Neutrophil (primary cell): ENCODE measurements at regions not wholly inside any gene's neighbourhood (a gene's known extent, or its start where the extent isn't known, plus 50 kb on each side); places are given as distances from the start of the nearest gene placed in this dataset.

Experiments used
- H3K27ac ChIP-seq: fragments of 200-600 bp; sonication (generic); 2 replicates; pipeline ENCODE4 v1.5.1; 2016; ENCODE audit warnings: mild to moderate bottlenecking, moderate library complexity
- H3K27me3 ChIP-seq: fragments of 200-600 bp; sonication (generic); 2 replicates; pipeline ENCODE4 v1.6.0; 2016; ENCODE audit warnings: mild to moderate bottlenecking
- H3K36me3 ChIP-seq: fragments of 200-600 bp; sonication (generic); 2 replicates; pipeline ENCODE4 v1.5.1; 2017
- H3K4me1 ChIP-seq, 2 experiments: fragments of 200-600 bp in 1 of 2; sonication (generic) in 1 of 2; 1 replicate in 1 of 2; 2 replicates in 1 of 2; pipeline versions ENCODE4 v1.5.1 to v1.6.1; 2013 to 2016; ENCODE audit warnings: low read depth in 1 of 2, low read length in 1 of 2, mild to moderate bottlenecking in 1 of 2, moderate library complexity in 1 of 2; ENCODE audit not compliant: control insufficient read depth in 1 of 2, insufficient read depth in 1 of 2
- H3K4me3 ChIP-seq, 2 experiments: fragments of 200-600 bp in 1 of 2; sonication (generic) in 1 of 2; 1 replicate in 1 of 2; 2 replicates in 1 of 2; pipeline ENCODE4 v1.5.1; 2013 to 2016; ENCODE audit warnings: low read depth in 1 of 2, low read length in 1 of 2, mild to moderate bottlenecking in 1 of 2, moderate library complexity in 1 of 2
- H3K9me3 ChIP-seq: fragments of 200-600 bp; sonication (generic); 2 replicates; pipeline ENCODE4 v1.5.1; 2016
- TF ChIP-seq, protein P1 (sequence below): fragments of 200-600 bp; sonication (generic); IDR thresholded peaks from 2 replicates; pipeline ENCODE4 v1.5.1; 2016; ENCODE audit warnings: antibody characterized with exemption

DNA sequence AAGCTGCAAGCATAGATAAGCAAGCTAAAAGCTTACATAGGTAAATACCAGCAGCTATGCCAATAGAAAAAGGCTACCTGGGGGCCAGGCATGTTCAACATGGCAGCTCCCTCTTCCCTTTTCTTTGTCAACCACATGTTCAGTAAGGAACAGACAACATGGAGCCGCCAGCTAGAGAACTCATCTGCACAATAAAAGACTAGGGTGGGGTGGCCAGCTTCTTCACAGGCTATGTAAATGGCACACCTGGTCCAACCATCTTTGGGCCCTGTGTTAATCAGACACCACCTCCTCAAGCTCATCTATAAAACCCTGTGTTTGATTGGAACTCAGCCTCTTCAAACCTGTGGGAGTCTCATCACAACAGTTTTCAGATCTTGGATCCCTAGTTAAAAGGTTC, 129.7 kb upstream of the TMPO start:
- Histone ChIP-seq H3K4me1 (no peaks in the 10 kb centered on the region), H3K9me3 (no peaks in the 10 kb centered on the region), H3K4me3 (no peak overlapping the region), H3K27ac (no peak overlapping the region), H3K36me3 (no peaks in the 10 kb centered on the region), H3K27me3 (peaks cover 22% of the 10 kb centered on the region)
- TF ChIP-seq, protein P1, sequence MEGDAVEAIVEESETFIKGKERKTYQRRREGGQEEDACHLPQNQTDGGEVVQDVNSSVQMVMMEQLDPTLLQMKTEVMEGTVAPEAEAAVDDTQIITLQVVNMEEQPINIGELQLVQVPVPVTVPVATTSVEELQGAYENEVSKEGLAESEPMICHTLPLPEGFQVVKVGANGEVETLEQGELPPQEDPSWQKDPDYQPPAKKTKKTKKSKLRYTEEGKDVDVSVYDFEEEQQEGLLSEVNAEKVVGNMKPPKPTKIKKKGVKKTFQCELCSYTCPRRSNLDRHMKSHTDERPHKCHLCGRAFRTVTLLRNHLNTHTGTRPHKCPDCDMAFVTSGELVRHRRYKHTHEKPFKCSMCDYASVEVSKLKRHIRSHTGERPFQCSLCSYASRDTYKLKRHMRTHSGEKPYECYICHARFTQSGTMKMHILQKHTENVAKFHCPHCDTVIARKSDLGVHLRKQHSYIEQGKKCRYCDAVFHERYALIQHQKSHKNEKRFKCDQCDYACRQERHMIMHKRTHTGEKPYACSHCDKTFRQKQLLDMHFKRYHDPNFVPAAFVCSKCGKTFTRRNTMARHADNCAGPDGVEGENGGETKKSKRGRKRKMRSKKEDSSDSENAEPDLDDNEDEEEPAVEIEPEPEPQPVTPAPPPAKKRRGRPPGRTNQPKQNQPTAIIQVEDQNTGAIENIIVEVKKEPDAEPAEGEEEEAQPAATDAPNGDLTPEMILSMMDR = no peak

DNA sequence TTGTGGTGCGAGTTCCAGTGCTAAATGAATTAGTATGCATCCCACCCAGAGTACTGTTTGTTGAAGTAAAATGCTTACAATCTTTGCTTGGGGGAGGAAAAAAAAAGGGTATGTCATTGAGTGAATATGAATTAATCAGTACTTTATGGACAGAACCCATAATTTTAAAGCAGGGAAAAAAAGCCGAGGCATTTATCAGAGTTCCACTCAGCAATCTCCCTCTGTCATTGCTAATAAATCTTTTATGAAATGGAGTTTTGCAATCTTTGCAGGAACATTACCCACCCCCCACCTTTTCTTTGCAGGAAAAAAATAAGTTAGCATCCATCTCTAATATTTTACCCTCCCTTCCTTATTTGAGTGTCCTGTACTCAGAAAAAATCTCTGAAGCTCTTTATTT, 127.9 kb upstream of the TMPO start:
- no peaks in the 10 kb centered on the region for H3K4me1 ChIP-seq

DNA sequence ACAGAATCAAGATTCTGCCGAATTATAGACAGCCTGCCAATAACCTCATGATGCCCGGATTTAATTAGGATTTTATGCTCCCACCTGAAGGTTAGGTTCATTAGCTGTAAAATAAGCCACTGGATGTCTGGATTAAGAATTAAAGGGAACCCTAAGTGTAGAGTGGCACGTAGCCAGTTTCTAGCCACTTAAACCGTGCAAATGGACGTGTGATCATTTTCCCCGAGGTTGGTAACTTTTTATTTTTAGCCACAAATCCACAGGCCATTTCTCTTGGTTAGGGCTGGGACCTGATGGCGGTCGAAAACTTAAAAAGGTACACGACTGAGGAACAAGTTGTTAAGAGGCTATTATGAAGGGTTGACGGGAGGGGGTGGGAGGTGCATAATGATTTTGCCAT, 127.3 kb upstream of the TMPO start:
- Histone ChIP-seq H3K36me3 (no peaks in the 10 kb centered on the region), H3K27me3 (peaks cover 17% of the 10 kb centered on the region)
- TF ChIP-seq, protein P1 = no peak

More for the DNA sequence above, 127.9 kb upstream of the TMPO start:
- H3K36me3 ChIP-seq = no peaks in the 10 kb centered on the region
- peaks cover 19% of the 10 kb centered on the region for H3K27me3 ChIP-seq
- H3K4me3 ChIP-seq = no peak overlapping the region
- TF ChIP-seq, protein P1 = no peak
- H3K9me3 ChIP-seq = no peaks in the 10 kb centered on the region
- no peak overlapping the region for H3K27ac ChIP-seq

DNA sequence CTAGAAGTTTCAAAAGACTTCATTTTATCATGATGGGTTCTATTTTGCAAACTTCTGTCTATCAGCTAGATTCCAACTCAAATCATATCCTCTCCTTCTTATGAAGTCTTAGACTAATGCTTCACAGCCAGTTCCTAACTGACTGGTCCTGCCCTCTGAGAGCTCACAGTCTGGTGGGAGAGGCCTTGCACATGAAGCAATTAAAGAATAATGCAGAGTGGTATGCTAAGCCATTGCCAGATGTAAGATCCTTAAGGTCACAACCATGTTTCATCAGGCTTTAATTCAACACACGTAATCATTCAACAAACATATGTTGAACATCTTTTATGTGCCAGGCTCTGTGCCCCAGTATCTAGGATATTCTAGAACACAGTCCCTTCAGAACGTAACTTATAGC, 125.8 kb upstream of the TMPO start:
- Histone ChIP-seq H3K9me3 (no peaks in the 10 kb centered on the region), H3K27me3 (peaks cover 14% of the 10 kb centered on the region), H3K4me3 (no peak overlapping the region), H3K4me1 (no peaks in the 10 kb centered on the region), H3K36me3 (no peaks in the 10 kb centered on the region), H3K27ac (no peak overlapping the region)
- TF ChIP-seq, protein P1 = no peak

More for the DNA sequence above, 127.3 kb upstream of the TMPO start:
- Histone ChIP-seq H3K9me3 (no peaks in the 10 kb centered on the region), H3K4me1 (no peaks in the 10 kb centered on the region), H3K27ac (no peak overlapping the region), H3K4me3 (no peak overlapping the region)

DNA sequence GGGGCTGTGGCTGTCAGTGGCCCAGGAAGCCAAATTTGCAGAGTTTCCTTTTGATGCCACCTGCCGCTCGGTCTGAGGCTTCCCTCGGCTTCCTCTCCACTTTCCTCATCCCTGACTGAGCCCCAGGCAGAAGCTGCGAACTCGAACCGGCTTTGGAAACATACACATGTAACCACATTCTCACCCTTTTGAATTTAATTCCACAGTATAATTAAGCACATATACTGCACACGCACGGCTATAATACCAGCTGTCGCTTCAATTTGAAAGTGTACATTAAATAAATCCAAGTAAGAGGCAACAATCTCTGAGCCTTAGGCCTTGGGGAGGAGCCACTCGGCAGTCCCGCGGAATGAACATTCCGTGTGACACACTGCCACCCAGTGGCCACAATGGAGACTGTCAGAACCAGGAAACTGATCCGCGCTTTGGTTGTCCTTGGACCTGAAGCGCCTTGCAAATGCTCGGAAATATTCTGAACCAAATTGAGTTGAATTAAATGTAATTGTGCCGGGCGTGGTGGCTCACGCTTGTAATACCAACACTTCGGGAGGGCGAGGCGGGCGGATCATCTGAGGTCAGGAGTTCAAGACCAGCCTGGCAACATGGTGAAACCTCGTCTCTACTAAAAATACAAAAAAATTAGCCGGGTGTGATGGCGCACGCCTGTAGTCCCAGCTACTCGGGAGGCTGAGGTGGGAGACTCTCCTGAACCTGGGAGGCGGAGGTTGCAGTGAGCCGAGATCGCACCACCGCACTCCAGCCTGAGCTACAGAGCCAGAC, 117.9 kb upstream of the TMPO start:
- Histone ChIP-seq H3K27ac (no peak overlapping the region), H3K27me3 (peaks cover 19% of the 10 kb centered on the region), H3K4me3 (peak overlapping the region; percentile 10 to 34), H3K36me3 (no peaks in the 10 kb centered on the region), H3K4me1 (peaks cover 8 to 11% of the 10 kb centered on the region in 2 experiments), H3K9me3 (no peaks in the 10 kb centered on the region)
- TF ChIP-seq, protein P1 = peak; percentile 72
